Ascending aorta (tissue), 2 donors: ENCODE measurements at regions not wholly inside any gene's neighbourhood (a gene's known extent, or its start where the extent isn't known, plus 50 kb on each side); places are given as distances from the start of the nearest gene placed in this dataset.

Source experiments
- DNase-seq, 2 donors: peaks; one replicate each; pipeline ENCODE4 v3.0.0-alpha.2; 2019; ENCODE audit warnings: low spot score in 2 of 2
- H3K27ac ChIP-seq, 2 donors: fragments of 200-600 bp; sonication (generic); one replicate each; pipeline ENCODE4 v1.5.1; 2016 to 2017; ENCODE audit warnings: mild to moderate bottlenecking in 1 of 2
- H3K27me3 ChIP-seq: fragments of 200-600 bp; sonication (generic); one replicate; pipeline ENCODE4 v1.5.1; 2017
- H3K36me3 ChIP-seq, 2 donors: fragments of 200-600 bp; sonication (generic); one replicate each; pipeline ENCODE4 v1.5.1; 2016
- H3K4me1 ChIP-seq, 2 donors: fragments of 200-600 bp; sonication (generic); one replicate each; pipeline ENCODE4 v1.5.1; 2016 to 2017; ENCODE audit warnings: mild to moderate bottlenecking in 1 of 2
- H3K4me3 ChIP-seq, 2 donors: fragments of 200-600 bp; sonication (generic); one replicate each; pipeline ENCODE4 v1.5.1; 2016 to 2017; ENCODE audit warnings: mild to moderate bottlenecking in 1 of 2
- H3K9me3 ChIP-seq, 2 donors: fragments of 200-600 bp; sonication (generic); one replicate each; pipeline ENCODE4 v1.5.1; 2016
- intact Hi-C: fragments of 100-400 bp; cut with DNase I; formaldehyde crosslinking; loops from one replicate; pipeline ENCODE4 v1.15.1; 2023
- TF ChIP-seq, protein P1 (sequence below), 3 experiments: fragments of 200-600 bp in 2 of 3; fragments of 450-650 bp in 1 of 3; sonication (generic) in 2 of 3; IDR thresholded peaks; one replicate each; pipeline ENCODE4 v1.5.1; 2016 to 2019; ENCODE audit warnings: antibody characterized with exemption in 3 of 3, mild to moderate bottlenecking in 1 of 3, moderate library complexity in 1 of 3

DNA sequence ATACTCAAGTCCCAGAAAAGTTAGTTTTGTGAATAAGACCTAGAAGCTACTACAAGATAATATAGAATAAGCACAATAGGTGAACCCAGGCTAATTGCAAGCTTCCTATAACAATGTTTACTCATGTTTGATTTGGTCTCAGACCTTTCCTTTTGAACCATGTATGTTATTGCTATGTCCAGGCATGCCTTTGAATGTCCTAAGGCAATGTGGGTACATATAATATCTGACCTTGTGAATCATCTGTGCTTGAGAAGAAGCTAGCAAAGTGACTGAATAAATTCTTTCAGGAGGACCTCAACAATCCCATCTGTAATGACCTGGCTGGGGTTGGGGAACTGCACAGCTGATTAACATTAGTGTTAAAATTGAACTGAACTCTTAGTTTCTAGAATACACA is 1285.9 kb upstream of the CELF4 start:
- H3K4me3 ChIP-seq = no peak overlapping the region
- no peak overlapping the region for H3K27ac ChIP-seq
- H3K27me3 ChIP-seq = no peaks in the 10 kb centered on the region
- H3K4me1 ChIP-seq = no peaks in the 10 kb centered on the region
- TF ChIP-seq, protein P1, sequence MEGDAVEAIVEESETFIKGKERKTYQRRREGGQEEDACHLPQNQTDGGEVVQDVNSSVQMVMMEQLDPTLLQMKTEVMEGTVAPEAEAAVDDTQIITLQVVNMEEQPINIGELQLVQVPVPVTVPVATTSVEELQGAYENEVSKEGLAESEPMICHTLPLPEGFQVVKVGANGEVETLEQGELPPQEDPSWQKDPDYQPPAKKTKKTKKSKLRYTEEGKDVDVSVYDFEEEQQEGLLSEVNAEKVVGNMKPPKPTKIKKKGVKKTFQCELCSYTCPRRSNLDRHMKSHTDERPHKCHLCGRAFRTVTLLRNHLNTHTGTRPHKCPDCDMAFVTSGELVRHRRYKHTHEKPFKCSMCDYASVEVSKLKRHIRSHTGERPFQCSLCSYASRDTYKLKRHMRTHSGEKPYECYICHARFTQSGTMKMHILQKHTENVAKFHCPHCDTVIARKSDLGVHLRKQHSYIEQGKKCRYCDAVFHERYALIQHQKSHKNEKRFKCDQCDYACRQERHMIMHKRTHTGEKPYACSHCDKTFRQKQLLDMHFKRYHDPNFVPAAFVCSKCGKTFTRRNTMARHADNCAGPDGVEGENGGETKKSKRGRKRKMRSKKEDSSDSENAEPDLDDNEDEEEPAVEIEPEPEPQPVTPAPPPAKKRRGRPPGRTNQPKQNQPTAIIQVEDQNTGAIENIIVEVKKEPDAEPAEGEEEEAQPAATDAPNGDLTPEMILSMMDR (IDR thresholded peaks at IDR 0.05) = no peak
- DNase-seq = no peak
- no peaks in the 10 kb centered on the region for H3K36me3 ChIP-seq
- intact Hi-C loops = no loop called here
- no peaks in the 10 kb centered on the region for H3K9me3 ChIP-seq

DNA sequence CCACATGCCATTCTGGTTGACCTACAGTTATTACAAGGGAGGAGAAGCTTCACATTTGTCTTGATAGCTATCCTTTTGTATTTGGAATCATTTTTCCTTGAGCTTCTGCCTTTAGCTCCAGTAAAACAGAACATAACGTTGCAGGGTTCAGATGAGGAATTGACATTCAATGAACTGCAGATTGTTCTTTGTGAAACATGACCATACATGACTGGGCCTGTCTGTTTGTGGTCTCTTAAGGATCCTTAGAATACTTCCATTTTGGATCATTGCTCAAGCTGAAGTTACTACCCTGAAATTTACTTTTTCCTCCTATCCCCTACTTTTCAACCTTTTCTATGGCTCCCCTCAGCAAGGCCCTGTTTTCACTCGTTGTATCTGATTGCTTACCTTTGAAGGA is 1281.7 kb upstream of the CELF4 start:
- no peaks in the 10 kb centered on the region for H3K4me1 ChIP-seq
- intact Hi-C loops = no loop called here
- H3K36me3 ChIP-seq = no peaks in the 10 kb centered on the region
- H3K4me3 ChIP-seq = no peak overlapping the region
- DNase-seq = no peak
- no peaks in the 10 kb centered on the region for H3K9me3 ChIP-seq
- no peaks in the 10 kb centered on the region for H3K27me3 ChIP-seq
- TF ChIP-seq, protein P1 (IDR thresholded peaks at IDR 0.05) = no peak
- H3K27ac ChIP-seq = no peak overlapping the region

DNA sequence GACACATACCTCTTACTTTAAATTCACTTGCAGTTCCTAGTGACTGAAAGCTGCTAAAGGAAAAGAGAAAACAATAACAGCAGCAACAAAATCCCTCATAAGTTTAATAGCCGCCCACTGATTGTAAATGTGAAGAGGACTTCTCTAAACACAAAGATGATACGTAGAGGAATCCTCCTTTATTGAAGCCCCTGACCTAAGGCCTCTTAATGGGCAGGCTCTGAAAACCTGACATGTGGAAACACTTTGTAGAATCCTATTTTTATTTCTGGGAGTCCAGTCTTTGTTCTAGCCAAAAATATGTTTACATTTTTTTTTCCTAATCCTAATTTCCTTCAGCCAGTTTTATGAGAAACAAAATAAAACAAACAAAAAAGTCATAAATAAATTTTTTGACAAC is 1277.7 kb upstream of the CELF4 start:
- H3K27me3 ChIP-seq = no peaks in the 10 kb centered on the region
- DNase-seq = no peak
- H3K4me3 ChIP-seq = no peak overlapping the region
- intact Hi-C loops = no loop called here
- no peak overlapping the region for H3K27ac ChIP-seq
- H3K4me1 ChIP-seq = no peaks in the 10 kb centered on the region
- H3K36me3 ChIP-seq = no peaks in the 10 kb centered on the region
- H3K9me3 ChIP-seq = no peaks in the 10 kb centered on the region
- TF ChIP-seq, protein P1 (IDR thresholded peaks at IDR 0.05) = no peak

DNA sequence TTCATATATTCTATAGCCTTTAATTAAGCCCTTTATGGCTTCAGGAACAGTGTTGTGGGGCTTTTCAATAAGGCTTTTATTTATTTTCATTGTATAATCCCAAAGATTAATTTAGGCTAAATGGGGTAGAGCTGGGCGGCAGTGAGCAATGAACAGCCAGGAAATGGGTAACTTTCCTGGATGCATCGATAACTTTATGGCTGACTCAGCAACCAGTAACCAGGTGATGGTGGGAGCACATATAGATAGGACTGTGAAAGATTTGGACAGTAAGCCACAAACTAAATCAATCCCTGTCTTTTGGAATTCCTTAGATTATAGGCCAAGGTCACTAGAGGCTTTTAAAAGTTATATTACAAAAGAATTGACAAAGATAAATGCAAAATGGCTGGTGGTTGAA is 1260.6 kb upstream of the CELF4 start:
- Histone ChIP-seq H3K27me3 (no peaks in the 10 kb centered on the region), H3K36me3 (no peaks in the 10 kb centered on the region), H3K27ac (no peak overlapping the region), H3K9me3 (no peaks in the 10 kb centered on the region), H3K4me1 (no peaks in the 10 kb centered on the region), H3K4me3 (no peak overlapping the region)
- TF ChIP-seq, protein P1 (IDR thresholded peaks at IDR 0.05) = no peak
- DNase-seq = no peak
- intact Hi-C loops = no loop called here

DNA sequence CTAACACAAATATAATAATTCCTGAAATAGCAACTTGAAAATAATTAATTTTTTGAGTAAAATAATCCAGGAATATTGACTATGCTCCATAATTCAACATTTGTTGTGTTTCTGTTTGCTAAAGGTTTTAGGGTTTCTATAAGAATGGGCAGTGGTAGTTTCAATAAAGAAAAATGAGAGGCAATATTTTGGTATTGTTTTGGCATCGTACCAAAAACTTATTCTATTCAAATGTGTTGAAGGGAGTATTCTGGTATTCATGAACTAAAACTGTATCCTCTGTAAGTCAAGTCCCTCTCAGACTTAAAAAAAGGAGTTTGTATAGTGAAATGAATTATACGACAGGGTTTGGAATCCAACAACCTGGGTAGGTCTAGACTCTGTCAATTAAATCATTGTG is 1245.6 kb upstream of the CELF4 start:
- H3K36me3 ChIP-seq = no peaks in the 10 kb centered on the region

DNA sequence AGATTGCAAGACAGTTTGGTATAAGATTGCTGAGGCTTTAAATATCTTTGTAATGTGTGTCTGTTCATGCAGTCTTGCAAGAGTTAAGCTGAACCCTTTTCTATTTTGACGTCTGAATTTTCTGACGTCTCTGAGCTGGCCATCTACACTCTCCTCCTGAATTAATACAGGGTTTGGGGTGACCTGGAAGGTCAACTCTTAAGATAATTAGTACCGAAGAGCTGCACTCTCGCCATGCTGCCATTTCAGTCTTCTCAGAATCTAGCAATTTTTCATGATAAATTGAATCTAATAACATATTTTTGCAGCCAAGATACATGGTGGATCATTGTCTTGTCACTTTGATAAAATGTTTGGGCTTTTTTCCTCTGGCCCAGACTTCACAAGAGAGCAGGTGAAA is 1245.2 kb upstream of the CELF4 start:
- intact Hi-C loops = no loop called here
- no peaks in the 10 kb centered on the region for H3K4me1 ChIP-seq
- no peaks in the 10 kb centered on the region for H3K27me3 ChIP-seq
- no peaks in the 10 kb centered on the region for H3K9me3 ChIP-seq
- H3K27ac ChIP-seq = no peak overlapping the region
- no peak for DNase-seq
- no peaks in the 10 kb centered on the region for H3K36me3 ChIP-seq
- no peak overlapping the region for H3K4me3 ChIP-seq
- TF ChIP-seq, protein P1 (IDR thresholded peaks at IDR 0.05) = no peak

More for the DNA sequence above, 1245.6 kb upstream of the CELF4 start:
- Histone ChIP-seq H3K9me3 (no peaks in the 10 kb centered on the region), H3K4me1 (no peaks in the 10 kb centered on the region), H3K27me3 (no peaks in the 10 kb centered on the region), H3K27ac (no peak overlapping the region), H3K4me3 (no peak overlapping the region)
- TF ChIP-seq, protein P1 (IDR thresholded peaks at IDR 0.05) = no peak
- DNase-seq = no peak
- intact Hi-C loops = no loop called here
